GM19328 (cell line): ENCODE measurements at regions not wholly inside any gene's neighbourhood (a gene's known extent, or its start where the extent isn't known, plus 50 kb on each side); places are given as distances from the start of the nearest gene placed in this dataset.
"Not testable (repeated sequence)": the region's sequence is repeated elsewhere in the genome, so short reads cannot be mapped to it uniquely, and the experiment has no call there.

ENCODE experiments used
- ATAC-seq: cut with Tn5 transposase; IDR thresholded peaks from one replicate; pipeline ENCODE4 v1.9.1; 2021; ENCODE audit warnings: mild to moderate bottlenecking, moderate library complexity; ENCODE audit not compliant: unreplicated experiment

- ATAC-seq: no peak
Observed at GRCh38 chr2:159880729-159881128, 82.7 kb upstream of the CD302 start.

- ATAC-seq: peak; percentile 65
Observed at GRCh38 chr2:159879051-159879604, 81.1 kb upstream of the CD302 start.

DNA sequence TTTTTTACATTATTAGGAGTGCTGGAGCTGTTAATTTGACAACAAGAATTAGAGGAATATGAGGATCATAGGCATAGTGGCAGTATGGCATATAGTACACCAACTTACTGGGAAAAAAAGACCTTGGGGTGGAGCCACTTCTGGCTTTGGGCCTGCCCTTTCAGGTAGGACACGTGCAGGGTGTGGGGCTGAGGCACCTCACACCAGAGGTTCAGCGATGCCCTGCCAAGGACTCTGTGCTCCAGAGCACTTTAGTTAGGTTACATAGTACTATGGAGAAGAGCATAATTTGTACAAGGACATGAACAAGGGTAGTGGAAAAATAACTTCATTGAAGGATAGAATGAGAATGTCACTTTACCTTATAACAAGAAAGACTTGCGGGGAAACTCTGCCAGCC is 77.1 kb upstream of the CD302 start:
- ATAC-seq: no peak

- no peak for ATAC-seq
Observed at GRCh38 chr2:159873258-159873657, 75.2 kb upstream of the CD302 start.

DNA sequence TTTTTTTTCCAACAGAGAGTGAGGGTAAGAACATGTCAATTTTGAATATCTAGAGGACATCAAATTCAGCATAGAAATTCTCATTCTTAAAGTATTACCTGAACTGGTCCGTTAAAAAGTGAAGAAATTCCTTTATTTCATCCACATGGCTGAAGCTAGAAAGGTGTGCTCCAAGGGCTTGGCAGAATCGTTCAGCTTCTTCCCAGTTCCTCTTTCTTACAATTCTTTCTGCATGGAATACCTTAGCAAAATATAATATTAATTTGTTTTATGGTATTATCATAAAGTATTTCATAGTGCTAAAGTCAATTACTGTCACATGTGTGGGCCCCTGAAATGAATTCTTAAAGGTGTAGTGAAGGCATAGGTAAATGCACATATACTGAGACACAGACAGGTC is 74.3 kb upstream of the CD302 start:
- ATAC-seq: no peak

DNA sequence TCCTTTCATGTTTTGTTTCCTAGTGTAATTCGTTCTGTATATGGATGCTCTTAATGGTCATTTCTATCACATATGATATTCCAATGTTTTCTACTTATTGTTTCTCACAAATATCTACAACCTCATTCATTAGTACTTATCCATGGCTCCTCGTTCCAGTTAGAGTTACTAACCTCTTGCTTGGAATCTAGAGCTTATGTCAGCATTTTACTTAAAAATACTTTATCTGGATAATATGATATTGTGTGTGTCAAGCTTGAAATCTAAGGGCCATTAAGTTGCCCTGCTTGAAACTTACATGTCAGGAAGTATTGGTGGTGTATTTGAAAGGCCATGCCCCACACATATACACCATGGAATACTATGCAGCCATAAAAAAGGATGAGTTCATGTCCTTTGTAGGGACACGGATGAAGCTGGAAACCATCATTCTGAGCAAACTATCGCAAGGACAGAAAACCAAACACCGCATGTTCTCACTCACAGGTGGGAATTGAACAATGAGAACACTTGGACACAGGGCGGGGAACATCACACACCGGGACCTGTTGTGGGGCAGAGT is 70.7 kb upstream of the CD302 start:
- ATAC-seq: not testable (repeated sequence)

DNA sequence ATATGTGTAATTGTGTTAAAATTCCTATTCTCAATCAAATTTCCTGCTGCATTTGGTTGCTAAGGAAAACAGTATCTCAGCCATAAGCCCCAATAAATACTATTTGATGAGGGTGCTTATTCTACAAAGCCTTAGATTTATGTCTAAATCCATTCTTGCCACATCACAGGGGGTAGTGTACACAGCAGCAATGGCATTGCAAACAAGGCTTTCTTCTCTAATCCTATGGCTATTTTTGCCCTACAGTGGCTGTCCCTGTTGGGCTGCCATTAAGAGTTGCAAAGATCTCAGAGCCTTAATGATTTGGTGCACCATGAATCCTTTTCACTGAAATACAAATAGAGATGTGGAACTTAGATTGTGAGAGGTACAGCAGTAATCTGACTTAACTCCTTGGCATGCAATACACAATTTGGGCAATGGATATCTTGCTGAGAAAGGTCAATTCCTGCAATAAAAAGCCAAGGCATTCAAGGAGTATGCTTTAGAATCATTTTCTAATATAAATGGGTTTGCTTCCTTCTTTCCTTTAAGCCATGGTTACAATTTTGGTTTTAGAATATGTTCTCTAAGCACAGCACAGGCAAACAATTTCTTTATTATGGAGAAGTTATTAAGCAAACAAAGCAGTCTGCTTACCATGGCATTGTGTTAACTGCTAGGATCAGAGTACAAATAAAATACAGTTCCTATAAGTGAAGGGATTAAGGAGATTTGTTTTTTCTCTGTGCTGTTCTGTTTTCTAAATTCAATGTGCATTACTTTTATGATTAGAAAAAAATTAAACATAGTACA is 69.8 kb upstream of the CD302 start:
- no peak for ATAC-seq

DNA sequence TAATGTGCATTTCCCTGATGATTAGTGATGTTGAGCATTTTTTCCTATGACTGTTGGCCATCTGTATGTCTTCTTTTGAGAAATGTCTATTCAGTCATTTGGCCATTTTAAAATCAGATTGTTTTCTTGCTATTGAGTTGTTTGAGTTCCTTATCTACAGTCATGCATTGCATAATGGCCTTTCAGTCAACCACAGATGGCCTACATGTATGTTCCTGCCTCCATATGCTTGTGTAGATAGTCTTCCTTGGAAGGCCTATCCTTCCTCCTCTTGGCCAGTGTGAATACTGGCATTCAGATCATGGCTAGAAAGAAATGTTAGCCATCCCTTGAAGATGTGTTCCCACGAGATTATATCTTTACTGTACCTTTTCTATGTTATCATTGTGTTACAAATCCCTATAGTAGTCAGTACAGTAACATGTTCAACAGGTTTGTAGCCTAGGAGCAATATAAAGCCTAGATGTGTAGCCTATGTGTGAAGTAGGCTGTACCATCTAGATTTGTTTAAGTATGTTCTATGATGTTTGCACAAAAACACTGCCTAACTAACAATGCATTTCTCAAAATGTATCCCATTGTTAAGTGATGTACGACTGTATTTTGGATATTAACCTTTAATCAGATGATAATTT is 65.6 kb upstream of the CD302 start:
- ATAC-seq: no peak

GRCh38 chr2:159860581-159861310 is 62.7 kb upstream of the CD302 start:
- ATAC-seq: no peak

GRCh38 chr2:159859583-159859982 is 61.6 kb upstream of the CD302 start:
- ATAC-seq: no peak

DNA sequence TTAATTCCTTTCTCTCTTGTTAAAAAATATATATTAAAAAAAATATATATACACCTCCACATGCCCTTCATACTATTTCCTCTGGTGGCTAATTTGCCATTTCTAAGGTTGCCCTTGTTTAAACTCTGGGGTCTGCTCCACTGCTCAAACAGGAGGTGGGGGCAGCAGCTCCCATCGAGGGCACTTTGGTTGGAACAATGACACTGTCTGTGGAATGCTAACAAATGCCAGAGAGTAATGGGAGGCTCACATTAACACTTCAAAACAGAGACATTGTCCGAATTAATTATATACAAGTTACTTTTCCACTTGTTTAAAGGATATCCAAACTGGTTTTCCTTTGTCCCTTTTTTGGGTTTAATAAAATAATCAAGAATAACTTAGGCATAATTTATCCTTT is 58.8 kb upstream of the CD302 start:
- ATAC-seq: no peak

DNA sequence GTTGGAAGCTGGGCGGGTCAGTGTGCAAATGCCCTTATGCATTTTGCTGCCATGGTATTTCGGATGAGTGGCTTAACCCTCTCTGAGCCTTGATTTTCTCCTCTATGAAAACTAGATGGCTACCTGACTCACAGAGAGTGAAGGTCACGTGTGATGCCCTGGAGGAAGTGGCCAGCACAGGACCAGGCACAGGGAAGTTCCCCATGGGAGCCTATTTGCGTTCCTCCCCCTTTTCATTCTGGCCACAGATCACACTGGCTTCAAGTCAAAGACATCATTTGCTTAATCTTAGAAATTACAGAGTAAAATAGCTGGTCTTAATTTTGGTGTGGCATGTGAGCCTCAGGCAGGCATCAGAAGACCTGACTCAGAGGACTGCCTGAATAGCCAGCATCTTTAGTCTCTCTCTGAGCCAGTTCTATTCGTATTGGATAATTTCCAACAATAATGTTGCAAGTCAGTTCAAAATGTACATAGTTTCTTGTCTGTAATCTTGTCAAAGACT is 57.6 kb upstream of the CD302 start:
- ATAC-seq: no peak

- ATAC-seq: no peak
Observed at GRCh38 chr2:159855143-159855542, 57.1 kb upstream of the CD302 start.

- no peak for ATAC-seq
Observed at GRCh38 chr2:159854481-159854880, 56.5 kb upstream of the CD302 start.

GRCh38 chr2:159853101-159853500 is 55.1 kb upstream of the CD302 start:
- no peak for ATAC-seq

DNA sequence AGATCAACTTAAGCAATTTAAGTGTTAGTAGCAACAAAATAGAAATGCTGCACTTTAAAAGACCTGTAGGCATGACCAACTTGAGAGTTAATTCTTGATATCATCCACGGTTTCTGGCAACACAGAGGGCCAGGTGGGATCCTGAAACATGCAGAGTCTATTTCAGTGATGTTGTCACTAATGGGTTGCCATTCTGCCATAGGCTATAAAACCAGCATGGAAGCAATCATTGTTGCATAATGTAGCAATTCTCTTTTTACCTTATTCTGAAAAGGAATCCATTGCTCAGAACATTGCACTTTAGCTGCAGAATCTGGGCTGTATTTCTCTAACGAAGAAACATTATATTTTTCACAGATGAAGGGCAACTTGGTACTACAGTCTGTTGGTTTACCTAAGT is 53.9 kb upstream of the CD302 start:
- no peak for ATAC-seq

DNA sequence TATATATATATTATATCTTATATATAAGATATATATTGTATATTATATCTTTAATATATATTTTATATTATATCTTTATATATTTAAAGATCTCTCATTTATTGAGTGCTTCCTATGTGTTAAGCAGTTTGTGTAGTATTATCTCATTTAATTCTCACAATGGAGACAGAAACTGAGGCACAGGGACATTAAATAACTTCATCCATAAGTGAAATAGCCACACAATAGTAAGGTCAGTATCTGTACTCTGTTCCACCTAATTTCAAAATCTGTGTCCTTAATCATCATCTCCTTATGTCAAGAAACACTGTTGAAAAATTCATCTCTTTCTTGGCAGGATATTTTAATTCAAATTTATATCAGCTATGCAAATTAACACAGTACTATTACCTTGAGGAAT is 52.8 kb upstream of the CD302 start:
- no peak for ATAC-seq

GRCh38 chr2:159849160-159849813 is 51.3 kb upstream of the CD302 start:
- no peak for ATAC-seq
